ENCODE measurements at regions not wholly inside any gene's neighbourhood (a gene's known extent, or its start where the extent isn't known, plus 50 kb on each side); places are given as distances from the start of the nearest gene placed in this dataset.
"Not testable (repeated sequence)": the region's sequence is repeated elsewhere in the genome, so short reads cannot be mapped to it uniquely, and the experiment has no call there.

DNA sequence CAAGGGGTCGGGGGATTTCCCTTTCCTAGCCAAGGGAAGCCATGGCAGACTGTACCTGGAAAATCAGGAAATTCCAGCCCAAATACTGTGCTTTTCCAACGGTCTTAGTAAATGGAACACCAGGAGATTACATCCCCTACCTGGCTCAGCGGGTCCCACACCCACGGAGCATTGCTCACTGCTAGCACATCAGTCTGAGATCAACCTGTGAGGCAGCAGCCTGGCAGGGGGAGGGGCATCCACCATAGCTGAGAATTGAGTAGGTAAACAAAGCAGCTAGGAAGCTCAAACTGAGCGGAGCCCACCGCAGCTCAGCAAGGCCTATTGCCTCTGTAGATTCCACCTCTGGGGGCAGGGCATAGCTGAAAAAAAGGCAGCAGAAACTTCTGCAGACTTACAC, 192.0 kb downstream of the ETAA1 start:
- H3K4me1 ChIP-seq (replicated peaks); DNase-seq (ENCODE audit: low read depth in 1 of 2, low spot score in 2 of 2); H3K27me3 ChIP-seq (replicated peaks); H3K9me3 ChIP-seq (replicated peaks); H3K4me3 ChIP-seq; H3K36me3 ChIP-seq; H3K27ac ChIP-seq: not testable (repeated sequence)

DNA sequence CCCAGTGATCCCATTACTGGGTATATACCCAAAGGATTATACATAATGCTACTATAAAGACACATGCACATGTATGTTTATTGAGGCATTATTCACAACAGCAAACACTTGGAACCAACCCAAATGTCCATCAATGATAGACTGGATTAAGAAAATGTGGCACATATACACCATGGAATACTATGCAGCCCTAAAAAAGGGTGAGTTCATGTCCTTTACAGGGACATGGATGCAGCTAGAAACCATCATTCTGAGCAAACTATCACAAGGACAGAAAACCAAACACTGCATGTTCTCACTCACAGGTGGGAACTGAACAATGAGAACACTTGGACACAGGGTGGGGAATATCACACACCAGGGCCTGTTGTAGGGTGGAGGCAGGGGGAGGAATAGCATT, 197.4 kb downstream of the ETAA1 start:
- H3K4me3 ChIP-seq; DNase-seq (ENCODE audit: low read depth in 1 of 2, low spot score in 2 of 2); H3K27me3 ChIP-seq (replicated peaks): not testable (repeated sequence)

DNA sequence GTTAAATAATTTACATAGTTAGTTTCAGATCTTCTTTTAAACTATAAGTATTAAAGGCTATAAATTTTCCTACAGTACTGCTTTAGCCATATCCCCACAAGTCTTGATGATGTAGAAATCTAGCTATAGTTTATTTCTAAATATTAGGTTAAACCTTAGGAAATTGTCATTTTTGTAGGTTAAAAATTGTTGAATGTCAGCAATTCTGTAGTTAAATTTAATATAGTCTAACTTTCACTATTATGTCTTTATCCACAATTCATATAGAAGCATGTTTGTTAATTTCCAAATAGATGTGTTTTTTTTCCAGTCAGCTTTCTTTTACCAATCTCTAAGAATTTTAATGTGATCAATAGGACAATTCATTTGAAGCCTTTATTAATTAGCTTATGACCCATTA, 199.7 kb downstream of the ETAA1 start:
- DNase-seq (ENCODE audit: low read depth in 1 of 2, low spot score in 2 of 2), result no peak
- H3K9me3 ChIP-seq (replicated peaks), result no peaks in the 10 kb centered on the region
- no peak overlapping the region for H3K27ac ChIP-seq
- H3K36me3 ChIP-seq, result no peaks in the 10 kb centered on the region
- no peak overlapping the region for H3K4me3 ChIP-seq
- H3K4me1 ChIP-seq (replicated peaks), result peaks cover 28% of the 10 kb centered on the region
- H3K27me3 ChIP-seq (replicated peaks), result no peaks in the 10 kb centered on the region

More for the DNA sequence above, 197.4 kb downstream of the ETAA1 start:
- H3K9me3 ChIP-seq (replicated peaks); H3K27ac ChIP-seq; H3K36me3 ChIP-seq; H3K4me1 ChIP-seq (replicated peaks): not testable (repeated sequence)

DNA sequence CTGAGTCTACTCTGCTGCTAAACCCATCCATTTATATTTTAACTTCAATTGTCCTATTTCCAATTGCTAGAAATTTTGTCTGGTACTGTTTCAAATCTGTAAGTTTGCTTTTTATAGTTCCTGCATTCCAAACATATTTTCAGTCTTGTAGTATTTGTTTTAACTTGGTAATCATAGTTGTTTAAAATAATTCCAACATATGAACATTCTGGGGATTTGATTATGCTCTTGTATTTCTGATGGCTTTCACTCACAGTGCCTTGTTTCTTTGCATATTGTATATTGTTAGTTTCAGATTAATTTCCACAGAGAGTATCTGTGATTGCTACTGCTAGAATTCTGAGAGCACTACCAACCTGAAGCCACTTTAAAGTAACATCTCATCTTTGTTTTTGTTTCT, 202.4 kb downstream of the ETAA1 start:
- DNase-seq (ENCODE audit: low read depth in 1 of 2, low spot score in 2 of 2), result peak in 1 of 2 experiments; percentile 41
- peaks cover 34% of the 10 kb centered on the region for H3K4me1 ChIP-seq (replicated peaks)

DNA sequence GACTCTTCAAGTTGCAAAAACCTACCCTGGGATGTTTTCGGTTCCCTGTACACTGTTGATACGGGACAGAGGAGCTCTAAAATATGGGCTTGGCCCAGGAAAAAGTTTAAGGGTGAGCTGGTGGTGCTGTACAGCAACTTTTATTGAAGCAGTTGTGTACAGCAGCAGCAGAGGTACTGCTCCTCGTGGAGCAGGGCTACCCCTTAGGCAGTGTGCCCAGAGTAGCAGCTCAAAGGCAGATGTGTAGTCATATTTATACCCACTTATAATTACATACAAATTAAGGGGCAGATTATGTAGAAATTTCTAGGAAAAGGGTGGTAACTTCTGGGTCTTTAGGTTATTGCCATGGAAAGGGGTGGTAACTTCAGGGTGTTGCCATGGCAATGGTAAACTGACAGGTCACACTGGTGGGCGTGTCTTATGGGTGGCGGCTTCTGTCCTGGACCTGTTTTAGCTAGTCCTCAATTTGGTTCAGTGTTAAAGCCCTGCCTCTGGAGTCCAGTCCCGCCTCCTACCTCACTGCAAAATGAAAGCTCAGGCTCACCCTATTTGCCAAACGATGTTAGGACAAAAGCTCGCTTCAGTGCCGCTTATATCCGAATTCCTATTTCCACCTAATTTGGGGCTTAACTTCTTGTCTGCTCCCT, 203.2 kb downstream of the ETAA1 start:
- peak; percentile 22 to 46 for DNase-seq (ENCODE audit: low read depth in 1 of 2, low spot score in 2 of 2)
- H3K27ac ChIP-seq, result peak overlapping the region; percentile 59
- no peaks in the 10 kb centered on the region for H3K9me3 ChIP-seq (replicated peaks)
- no peaks in the 10 kb centered on the region for H3K36me3 ChIP-seq
- H3K4me3 ChIP-seq, result no peak overlapping the region
- no peaks in the 10 kb centered on the region for H3K27me3 ChIP-seq (replicated peaks)
- peaks cover 37% of the 10 kb centered on the region for H3K4me1 ChIP-seq (replicated peaks)

More for the DNA sequence above, 202.4 kb downstream of the ETAA1 start:
- Histone ChIP-seq H3K36me3 (no peaks in the 10 kb centered on the region), H3K27me3 (replicated peaks) (no peaks in the 10 kb centered on the region), H3K4me3 (no peak overlapping the region), H3K27ac (peak overlapping the region; percentile 59), H3K9me3 (replicated peaks) (no peaks in the 10 kb centered on the region)

DNA sequence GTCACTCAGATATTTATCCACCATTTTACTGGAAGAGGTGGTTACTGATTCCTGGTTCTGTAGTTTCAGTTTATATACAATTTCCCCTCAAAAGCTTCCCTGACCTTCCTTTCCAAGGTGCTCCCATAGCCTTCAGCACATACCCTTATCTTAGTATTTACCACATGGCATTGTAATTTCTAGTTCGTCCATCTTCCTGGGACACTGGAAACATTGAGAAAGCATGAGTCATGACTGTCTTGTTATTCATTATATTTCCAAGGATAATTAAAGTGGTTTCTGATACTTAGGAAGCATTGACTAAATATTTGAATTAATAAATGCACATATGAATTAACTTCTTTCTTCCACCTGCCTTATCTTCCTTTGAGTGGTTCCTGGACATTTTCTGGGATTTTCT, 203.8 kb downstream of the ETAA1 start:
- no peak overlapping the region for H3K4me3 ChIP-seq
- peaks cover 37% of the 10 kb centered on the region for H3K4me1 ChIP-seq (replicated peaks)
- no peaks in the 10 kb centered on the region for H3K36me3 ChIP-seq
- H3K9me3 ChIP-seq (replicated peaks), result no peaks in the 10 kb centered on the region
- peak in 1 of 2 experiments; percentile 42 for DNase-seq (ENCODE audit: low read depth in 1 of 2, low spot score in 2 of 2)
- H3K27me3 ChIP-seq (replicated peaks), result no peaks in the 10 kb centered on the region
- H3K27ac ChIP-seq, result 0 out of 2 replicates have a peak overlapping the region, but pooled peaks have one; percentile 59

DNA sequence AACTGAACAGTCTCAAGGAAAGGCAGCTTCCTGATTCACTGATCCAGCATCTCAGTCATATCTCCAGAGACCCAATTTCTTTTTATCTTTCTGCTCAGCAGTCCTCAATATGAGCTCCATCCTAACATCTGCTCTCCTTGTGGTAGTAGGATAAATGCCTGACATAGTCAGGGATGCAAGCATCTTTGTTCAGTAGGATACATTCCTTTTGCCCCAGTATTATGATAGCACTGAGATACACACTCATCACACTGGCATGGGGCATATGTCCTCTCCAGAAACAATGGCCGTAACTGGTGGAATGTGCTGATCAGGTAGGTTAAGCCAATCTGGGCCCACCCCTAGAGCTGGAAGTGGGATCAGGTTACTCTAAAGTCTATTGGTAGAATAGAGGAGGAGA, 207.2 kb downstream of the ETAA1 start:
- peaks cover 29% of the 10 kb centered on the region for H3K4me1 ChIP-seq (replicated peaks)
- H3K27ac ChIP-seq, result no peak overlapping the region
- no peaks in the 10 kb centered on the region for H3K9me3 ChIP-seq (replicated peaks)
- no peaks in the 10 kb centered on the region for H3K27me3 ChIP-seq (replicated peaks)
- DNase-seq (ENCODE audit: low read depth in 1 of 2, low spot score in 2 of 2), result peak; percentile 32 to 54
- H3K36me3 ChIP-seq, result no peaks in the 10 kb centered on the region
- no peak overlapping the region for H3K4me3 ChIP-seq

DNA sequence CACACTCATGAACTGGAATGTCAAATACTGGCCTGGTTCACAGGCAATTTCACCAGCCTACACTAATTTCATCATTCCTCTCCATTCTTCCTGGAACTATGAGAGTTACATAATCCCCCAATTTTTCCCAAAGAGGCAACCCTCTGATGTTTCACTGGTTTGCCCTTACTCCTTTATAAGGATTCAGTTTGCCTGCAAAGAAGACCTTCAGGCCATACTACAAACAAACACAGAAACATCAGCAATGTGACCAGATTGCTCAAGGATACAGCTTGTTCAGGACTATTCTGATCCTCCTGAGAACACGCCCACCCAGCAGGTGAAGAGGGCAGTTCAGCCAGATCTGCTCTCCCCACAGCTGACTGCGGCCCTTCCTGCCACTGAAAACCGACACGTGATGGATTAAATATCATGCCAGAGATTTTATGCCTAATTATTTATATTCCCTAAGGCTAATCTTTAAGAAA, 215.5 kb downstream of the ETAA1 start:
- Histone ChIP-seq H3K27me3 (replicated peaks) (no peaks in the 10 kb centered on the region), H3K4me1 (replicated peaks) (no peaks in the 10 kb centered on the region), H3K27ac (no peak overlapping the region), H3K4me3 (no peak overlapping the region), H3K36me3 (no peaks in the 10 kb centered on the region), H3K9me3 (replicated peaks) (no peaks in the 10 kb centered on the region)
- DNase-seq (ENCODE audit: low read depth in 1 of 2, low spot score in 2 of 2), result no peak

DNA sequence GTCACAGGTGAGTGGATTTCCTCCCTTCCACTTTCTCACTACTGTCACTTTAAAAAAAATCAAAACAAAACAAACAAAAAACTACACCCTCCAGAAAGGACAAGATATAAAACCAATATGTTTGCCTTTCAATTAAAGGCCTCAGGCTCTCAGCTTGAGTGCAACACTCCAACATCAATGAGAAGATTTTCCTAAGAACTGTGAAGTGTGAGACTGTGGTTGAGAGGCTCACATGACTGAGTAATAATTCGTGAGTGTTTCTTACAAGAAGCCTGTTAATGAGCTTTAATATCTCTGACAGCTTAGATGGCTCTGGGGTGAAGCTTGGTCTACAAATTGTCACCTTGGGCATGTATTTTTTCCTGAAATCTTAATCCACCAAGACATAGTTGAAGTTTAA, 216.1 kb downstream of the ETAA1 start:
- Histone ChIP-seq H3K27me3 (replicated peaks) (no peaks in the 10 kb centered on the region), H3K27ac (no peak overlapping the region), H3K4me3 (no peak overlapping the region), H3K9me3 (replicated peaks) (no peaks in the 10 kb centered on the region), H3K4me1 (replicated peaks) (no peaks in the 10 kb centered on the region), H3K36me3 (no peaks in the 10 kb centered on the region)
- no peak for DNase-seq (ENCODE audit: low read depth in 1 of 2, low spot score in 2 of 2)

DNA sequence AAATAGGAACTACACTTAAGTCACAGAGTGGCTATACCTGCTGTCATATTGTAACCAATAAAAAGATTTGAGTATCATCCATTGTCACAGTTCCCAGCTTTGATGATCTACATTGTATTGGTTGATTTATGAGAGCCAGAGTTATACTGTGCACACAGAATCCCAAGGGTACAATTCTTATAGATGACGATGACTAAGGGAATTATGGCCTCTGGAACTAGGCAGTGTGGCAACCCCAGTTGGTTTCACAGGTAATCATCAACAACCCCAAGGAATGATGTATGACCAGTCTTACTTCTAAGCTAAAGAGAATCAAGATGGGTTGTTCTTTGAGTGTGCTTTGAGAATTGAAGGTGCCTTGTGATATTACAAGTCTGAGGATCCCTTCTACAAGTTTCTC, 217.3 kb downstream of the ETAA1 start:
- Histone ChIP-seq H3K4me3 (no peak overlapping the region), H3K27me3 (replicated peaks) (no peaks in the 10 kb centered on the region)
- DNase-seq (ENCODE audit: low read depth in 1 of 2, low spot score in 2 of 2), result no peak

DNA sequence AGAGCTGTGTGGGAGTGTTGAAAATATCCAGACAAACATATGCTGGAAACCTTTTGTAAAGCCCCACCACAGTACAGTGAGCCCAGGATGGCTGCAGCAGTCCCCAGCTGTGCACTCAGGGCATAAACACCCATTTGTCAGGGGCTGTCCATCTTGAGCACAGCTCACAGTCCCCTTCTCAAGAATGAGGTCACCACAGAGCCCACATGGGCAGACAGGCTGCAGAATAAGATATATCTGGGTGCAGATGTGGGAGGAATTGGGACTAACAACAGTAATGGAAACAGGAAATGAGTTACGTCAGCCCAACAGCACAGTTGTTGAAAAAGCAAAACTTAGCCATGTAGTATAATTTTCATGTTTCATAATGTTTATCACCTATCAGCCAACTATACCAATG, 219.6 kb downstream of the ETAA1 start:
- no peaks in the 10 kb centered on the region for H3K27me3 ChIP-seq (replicated peaks)
- H3K4me1 ChIP-seq (replicated peaks), result no peaks in the 10 kb centered on the region
- no peak overlapping the region for H3K4me3 ChIP-seq
- H3K9me3 ChIP-seq (replicated peaks), result no peaks in the 10 kb centered on the region
- no peak for DNase-seq (ENCODE audit: low read depth in 1 of 2, low spot score in 2 of 2)
- H3K27ac ChIP-seq, result no peak overlapping the region
- H3K36me3 ChIP-seq, result no peaks in the 10 kb centered on the region

More for the DNA sequence above, 217.3 kb downstream of the ETAA1 start:
- Histone ChIP-seq H3K4me1 (replicated peaks) (no peaks in the 10 kb centered on the region), H3K27ac (no peak overlapping the region), H3K36me3 (no peaks in the 10 kb centered on the region), H3K9me3 (replicated peaks) (no peaks in the 10 kb centered on the region)

DNA sequence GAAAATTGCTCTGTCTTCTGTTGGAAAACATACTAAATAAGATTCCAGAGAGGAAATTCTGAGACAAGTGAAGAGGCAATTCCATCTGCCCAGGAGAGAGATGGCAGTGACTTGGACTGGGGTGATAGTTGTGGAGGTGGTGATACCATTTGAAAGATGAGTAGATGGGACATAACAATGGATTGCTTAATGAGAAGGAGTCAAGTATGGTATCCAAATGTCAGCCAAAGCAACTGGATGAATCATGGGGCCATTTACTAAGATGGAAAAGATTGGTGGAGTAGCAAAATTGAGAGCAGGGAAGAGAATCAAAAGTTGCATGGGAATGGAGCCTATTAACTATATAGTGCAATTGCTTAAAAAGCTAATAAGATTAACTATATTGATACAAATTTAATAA, 222.1 kb downstream of the ETAA1 start:
- DNase-seq (ENCODE audit: low read depth in 1 of 2, low spot score in 2 of 2), result no peak
- H3K27me3 ChIP-seq (replicated peaks), result no peaks in the 10 kb centered on the region
- H3K4me1 ChIP-seq (replicated peaks), result no peaks in the 10 kb centered on the region
- H3K27ac ChIP-seq, result no peak overlapping the region
- no peak overlapping the region for H3K4me3 ChIP-seq
- no peaks in the 10 kb centered on the region for H3K9me3 ChIP-seq (replicated peaks)
- no peaks in the 10 kb centered on the region for H3K36me3 ChIP-seq

DNA sequence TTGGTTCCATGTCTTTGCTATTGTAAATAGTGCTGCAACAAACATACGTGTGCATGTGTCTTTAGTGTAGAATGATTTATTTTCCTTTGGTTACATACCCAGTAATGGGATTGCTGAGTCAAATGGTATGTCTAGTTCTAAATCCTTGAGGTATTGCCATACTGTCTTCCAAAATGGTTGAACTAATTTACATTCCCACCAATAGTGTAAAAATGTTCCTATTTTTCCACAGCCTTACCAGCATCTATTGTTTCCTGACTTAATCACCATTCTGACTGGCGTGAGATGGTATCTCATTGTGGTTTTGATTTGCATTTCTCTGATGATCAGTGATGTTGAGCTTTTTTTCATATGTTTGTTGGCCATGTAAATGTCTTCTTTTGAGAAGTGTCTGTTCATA, 226.6 kb downstream of the ETAA1 start:
- H3K27me3 ChIP-seq (replicated peaks); H3K36me3 ChIP-seq; H3K9me3 ChIP-seq (replicated peaks); H3K4me3 ChIP-seq; H3K27ac ChIP-seq; DNase-seq (ENCODE audit: low read depth in 1 of 2, low spot score in 2 of 2): not testable (repeated sequence)
- peaks cover 32% of the 10 kb centered on the region for H3K4me1 ChIP-seq (replicated peaks)

DNA sequence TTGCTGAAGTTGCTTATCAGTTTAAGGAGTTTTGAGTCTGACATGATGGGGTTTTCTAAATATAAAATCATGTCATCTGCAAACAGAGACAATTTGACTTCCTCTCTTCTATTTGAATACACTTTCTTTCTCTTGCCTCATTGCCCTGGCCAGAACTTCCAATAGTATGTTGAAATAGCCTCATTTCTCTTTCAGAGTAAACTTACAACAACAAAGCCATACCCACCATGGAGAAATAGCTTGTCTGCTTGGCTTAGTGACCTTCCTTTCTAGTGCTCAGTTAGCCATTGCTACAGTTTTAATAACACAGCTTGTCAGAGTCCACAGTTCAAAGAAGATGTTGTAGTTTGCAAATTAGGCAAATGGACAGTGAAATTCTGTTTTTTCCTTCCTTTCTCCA, 228.0 kb downstream of the ETAA1 start:
- H3K27ac ChIP-seq, result peak overlapping the region; percentile 99
- no peak for DNase-seq (ENCODE audit: low read depth in 1 of 2, low spot score in 2 of 2)
- no peaks in the 10 kb centered on the region for H3K36me3 ChIP-seq
- H3K9me3 ChIP-seq (replicated peaks), result no peaks in the 10 kb centered on the region
- peaks cover 32% of the 10 kb centered on the region for H3K4me1 ChIP-seq (replicated peaks)
- H3K4me3 ChIP-seq, result no peak overlapping the region
- H3K27me3 ChIP-seq (replicated peaks), result no peaks in the 10 kb centered on the region

Measured in SJSA1 (cell line).